Adipocyte (in vitro differentiated cells): ENCODE measurements at regions not wholly inside any gene's neighbourhood (a gene's known extent, or its start where the extent isn't known, plus 50 kb on each side); places are given as distances from the start of the nearest gene placed in this dataset.
"Not testable (repeated sequence)": the region's sequence is repeated elsewhere in the genome, so short reads cannot be mapped to it uniquely, and the experiment has no call there.

ENCODE experiments used
- DNase-seq: peaks from one replicate; pipeline ENCODE4 v3.0.0-alpha.2; 2015; ENCODE audit warnings: low read depth
- H3K27me3 ChIP-seq: replicated peaks from 2 replicates; pipeline ENCODE4 v1.7.0; 2013; ENCODE audit warnings: mild to moderate bottlenecking, low read length, moderate library complexity; ENCODE audit not compliant: control insufficient read depth, insufficient read depth
- H3K36me3 ChIP-seq: 2 replicates; pipeline ENCODE4 v1.7.0; 2013; ENCODE audit warnings: low read length, mild to moderate bottlenecking, moderate library complexity; ENCODE audit not compliant: control insufficient read depth, insufficient read depth, severe bottlenecking
- H3K4me1 ChIP-seq: 2 replicates; pipeline ENCODE4 v1.7.0; 2013; ENCODE audit warnings: mild to moderate bottlenecking, low read length, moderate library complexity; ENCODE audit not compliant: control insufficient read depth, insufficient read depth
- H3K4me3 ChIP-seq: 2 replicates; pipeline ENCODE4 v1.7.0; 2013; ENCODE audit warnings: mild to moderate bottlenecking, low read length, moderate library complexity
- H3K9ac ChIP-seq: 2 replicates; pipeline ENCODE4 v1.7.0; 2013; ENCODE audit warnings: mild to moderate bottlenecking, low read length, moderate library complexity
- H3K9me3 ChIP-seq: 2 replicates; pipeline ENCODE4 v1.7.0; 2013; ENCODE audit warnings: mild to moderate bottlenecking, low read length, moderate library complexity; ENCODE audit not compliant: control insufficient read depth

- no peaks in the 10 kb centered on the region for H3K27me3 ChIP-seq
- no peak overlapping the region for H3K4me3 ChIP-seq
- no peaks in the 10 kb centered on the region for H3K36me3 ChIP-seq
- H3K4me1 ChIP-seq: no peaks in the 10 kb centered on the region
- DNase-seq: no peak
- H3K9me3 ChIP-seq: peaks cover 5% of the 10 kb centered on the region
- H3K9ac ChIP-seq: no peak overlapping the region
These were observed 985.4 kb downstream of the EPHA7 start for GRCh38 chr6:92433911-92434310.

- H3K4me1 ChIP-seq: no peaks in the 10 kb centered on the region
- H3K27me3 ChIP-seq: no peaks in the 10 kb centered on the region
- DNase-seq: no peak
- no peak overlapping the region for H3K9ac ChIP-seq
- H3K9me3 ChIP-seq: peaks cover 5% of the 10 kb centered on the region
- no peaks in the 10 kb centered on the region for H3K36me3 ChIP-seq
- no peak overlapping the region for H3K4me3 ChIP-seq
These were observed 987.9 kb downstream of the EPHA7 start for GRCh38 chr6:92431502-92431901.

GRCh38 chr6:92428448-92428847 is 990.9 kb downstream of the EPHA7 start:
- Histone ChIP-seq H3K4me3 (no peak overlapping the region), H3K27me3 (no peaks in the 10 kb centered on the region), H3K9ac (no peak overlapping the region), H3K4me1 (no peaks in the 10 kb centered on the region), H3K9me3 (peaks cover 5% of the 10 kb centered on the region), H3K36me3 (no peaks in the 10 kb centered on the region)
- DNase-seq: no peak

- peaks cover 5% of the 10 kb centered on the region for H3K9me3 ChIP-seq
- no peak for DNase-seq
- no peaks in the 10 kb centered on the region for H3K36me3 ChIP-seq
These were observed 991.9 kb downstream of the EPHA7 start for GRCh38 chr6:92427453-92427852.

GRCh38 chr6:92415656-92416055 is 1003.7 kb downstream of the EPHA7 start:
- no peaks in the 10 kb centered on the region for H3K36me3 ChIP-seq
- H3K4me1 ChIP-seq: no peaks in the 10 kb centered on the region
- H3K9me3 ChIP-seq: peaks cover 19% of the 10 kb centered on the region
- DNase-seq: no peak
- H3K4me3 ChIP-seq: no peak overlapping the region
- no peaks in the 10 kb centered on the region for H3K27me3 ChIP-seq
- H3K9ac ChIP-seq: no peak overlapping the region

More at GRCh38 chr6:92427453-92427852, 991.9 kb downstream of the EPHA7 start:
- Histone ChIP-seq H3K9ac (no peak overlapping the region), H3K27me3 (no peaks in the 10 kb centered on the region), H3K4me1 (no peaks in the 10 kb centered on the region), H3K4me3 (no peak overlapping the region)

GRCh38 chr6:92408350-92408749 is 1011.0 kb downstream of the EPHA7 start:
- no peaks in the 10 kb centered on the region for H3K36me3 ChIP-seq
- H3K9me3 ChIP-seq: peaks cover 19% of the 10 kb centered on the region
- no peak for DNase-seq
- no peaks in the 10 kb centered on the region for H3K27me3 ChIP-seq
- H3K9ac ChIP-seq: no peak overlapping the region
- no peaks in the 10 kb centered on the region for H3K4me1 ChIP-seq
- no peak overlapping the region for H3K4me3 ChIP-seq

- no peaks in the 10 kb centered on the region for H3K9me3 ChIP-seq
- DNase-seq: no peak
- H3K4me3 ChIP-seq: no peak overlapping the region
These were observed 1015.1 kb downstream of the EPHA7 start for GRCh38 chr6:92404281-92404680.

GRCh38 chr6:92399911-92400310 is 1019.4 kb downstream of the EPHA7 start:
- DNase-seq: no peak
- H3K27me3 ChIP-seq: no peaks in the 10 kb centered on the region

More at GRCh38 chr6:92404281-92404680, 1015.1 kb downstream of the EPHA7 start:
- H3K36me3 ChIP-seq: no peaks in the 10 kb centered on the region
- H3K27me3 ChIP-seq: no peaks in the 10 kb centered on the region
- H3K9ac ChIP-seq: no peak overlapping the region
- H3K4me1 ChIP-seq: no peaks in the 10 kb centered on the region

GRCh38 chr6:92388706-92389105 is 1030.7 kb downstream of the EPHA7 start:
- not testable (repeated sequence) for H3K27me3 ChIP-seq, H3K9me3 ChIP-seq, H3K4me1 ChIP-seq, H3K4me3 ChIP-seq, H3K36me3 ChIP-seq, H3K9ac ChIP-seq, DNase-seq

More at GRCh38 chr6:92399911-92400310, 1019.4 kb downstream of the EPHA7 start:
- H3K4me3 ChIP-seq: no peak overlapping the region
- no peaks in the 10 kb centered on the region for H3K4me1 ChIP-seq
- no peaks in the 10 kb centered on the region for H3K36me3 ChIP-seq
- H3K9me3 ChIP-seq: no peaks in the 10 kb centered on the region
- no peak overlapping the region for H3K9ac ChIP-seq

GRCh38 chr6:92380803-92381601 is 1038.4 kb downstream of the EPHA7 start:
- Histone ChIP-seq H3K27me3 (no peaks in the 10 kb centered on the region), H3K4me1 (no peaks in the 10 kb centered on the region), H3K36me3 (no peaks in the 10 kb centered on the region), H3K9ac (no peak overlapping the region), H3K4me3 (no peak overlapping the region), H3K9me3 (no peaks in the 10 kb centered on the region)
- no peak for DNase-seq

- H3K9me3 ChIP-seq: no peaks in the 10 kb centered on the region
- no peak overlapping the region for H3K4me3 ChIP-seq
- no peaks in the 10 kb centered on the region for H3K4me1 ChIP-seq
- H3K9ac ChIP-seq: no peak overlapping the region
- H3K36me3 ChIP-seq: no peaks in the 10 kb centered on the region
- DNase-seq: no peak
- no peaks in the 10 kb centered on the region for H3K27me3 ChIP-seq
These were observed 1042.2 kb downstream of the EPHA7 start for GRCh38 chr6:92377137-92377536.

- H3K4me3 ChIP-seq: no peak overlapping the region
- H3K9ac ChIP-seq: no peak overlapping the region
- no peak for DNase-seq
- H3K4me1 ChIP-seq: no peaks in the 10 kb centered on the region
- H3K27me3 ChIP-seq: no peaks in the 10 kb centered on the region
- no peaks in the 10 kb centered on the region for H3K9me3 ChIP-seq
- no peaks in the 10 kb centered on the region for H3K36me3 ChIP-seq
These were observed 1042.7 kb downstream of the EPHA7 start for GRCh38 chr6:92376691-92377090.
